Liver (tissue), 8 donors: ENCODE measurements at regions not wholly inside any gene's neighbourhood (a gene's known extent, or its start where the extent isn't known, plus 50 kb on each side); places are given as distances from the start of the nearest gene placed in this dataset.

Source experiments
- DNase-seq: peaks from one replicate; pipeline ENCODE4 v3.0.0-alpha.2; 2017; ENCODE audit warnings: low spot score
- H3K27ac ChIP-seq, 2 donors: one replicate each; pipeline ENCODE4 v1.7.0; 2013; ENCODE audit warnings: inconsistent platforms in 2 of 2, low read length in 2 of 2, control low read depth in 1 of 2, low read depth in 1 of 2, mild to moderate bottlenecking in 1 of 2
- H3K27me3 ChIP-seq, 4 donors: one replicate each; pipeline versions ENCODE4 v1.6.1 to v1.7.0; 2013; ENCODE audit warnings: low read length in 3 of 4, inconsistent platforms in 1 of 4, mild to moderate bottlenecking in 1 of 4, moderate library complexity in 1 of 4; ENCODE audit not compliant: control insufficient read depth in 4 of 4, insufficient read depth in 4 of 4
- H3K36me3 ChIP-seq, 4 donors: one replicate each; pipeline versions ENCODE4 v1.6.1 to v1.7.0; 2013; ENCODE audit warnings: low read length in 3 of 4, mild to moderate bottlenecking in 3 of 4, low read depth in 1 of 4, moderate library complexity in 1 of 4; ENCODE audit not compliant: control insufficient read depth in 4 of 4, insufficient read depth in 3 of 4
- H3K4me1 ChIP-seq, 4 donors: one replicate each; pipeline versions ENCODE4 v1.6.1 to v1.7.0; 2013; ENCODE audit warnings: low read length in 3 of 4, mild to moderate bottlenecking in 3 of 4, moderate library complexity in 1 of 4; ENCODE audit not compliant: control insufficient read depth in 4 of 4, insufficient read depth in 4 of 4
- H3K4me3 ChIP-seq, 3 donors: one replicate each; pipeline versions ENCODE4 v1.6.1 to v1.7.0; 2013; ENCODE audit warnings: low read length in 3 of 3, control low read depth in 1 of 3, low read depth in 1 of 3, mild to moderate bottlenecking in 1 of 3
- H3K9ac ChIP-seq, 2 donors: one replicate each; pipeline ENCODE4 v1.7.0; 2013; ENCODE audit warnings: low read length in 2 of 2, mild to moderate bottlenecking in 2 of 2, moderate library complexity in 2 of 2, control low read depth in 1 of 2, low read depth in 1 of 2
- H3K9me3 ChIP-seq, 4 donors: one replicate each; pipeline versions ENCODE4 v1.6.1 to v1.7.0; 2013; ENCODE audit warnings: low read length in 3 of 4; ENCODE audit not compliant: control insufficient read depth in 4 of 4
- EGR1 ChIP-seq, 2 donors: IDR thresholded peaks; 2 replicates each; pipeline ENCODE4 v1.6.1; 2016 to 2018; ENCODE audit warnings: antibody characterized with exemption in 2 of 2, low read depth in 2 of 2
- FOXA1 ChIP-seq: IDR thresholded peaks from 2 replicates; pipeline ENCODE4 v1.6.1; 2016; ENCODE audit warnings: antibody characterized with exemption
- FOXA2 ChIP-seq: IDR thresholded peaks from 2 replicates; pipeline ENCODE4 v1.6.1; 2016; ENCODE audit warnings: antibody characterized with exemption
- GABPA ChIP-seq, 2 donors: IDR thresholded peaks in 1 of 2; conservative IDR thresholded peaks in 1 of 2; 2 replicates each; pipeline ENCODE4 v1.6.1; 2016; ENCODE audit warnings: antibody characterized with exemption in 2 of 2, mild to moderate bottlenecking in 1 of 2, moderate library complexity in 1 of 2
- HNF4A ChIP-seq, 2 donors: conservative IDR thresholded peaks; 2 replicates each; pipeline ENCODE4 v1.6.1; 2016; ENCODE audit warnings: antibody characterized with exemption in 2 of 2, mild to moderate bottlenecking in 2 of 2
- HNF4G ChIP-seq: IDR thresholded peaks from 2 replicates; pipeline ENCODE4 v1.6.1; 2016; ENCODE audit warnings: antibody characterized with exemption
- JUND ChIP-seq, 2 donors: IDR thresholded peaks; 2 replicates each; pipeline ENCODE4 v1.6.1; 2016; ENCODE audit warnings: antibody characterized with exemption in 2 of 2
- NR2F2 ChIP-seq: IDR thresholded peaks from 2 replicates; pipeline ENCODE4 v1.6.1; 2016; ENCODE audit warnings: antibody characterized with exemption
- RAD21 ChIP-seq, 2 donors: IDR thresholded peaks; 2 replicates each; pipeline ENCODE4 v1.6.1; 2016; ENCODE audit warnings: antibody characterized with exemption in 2 of 2, mild to moderate bottlenecking in 2 of 2
- RXRA ChIP-seq, 2 donors: IDR thresholded peaks; 2 replicates each; pipeline ENCODE4 v1.6.1; 2017 to 2018; ENCODE audit warnings: antibody characterized with exemption in 2 of 2, mild to moderate bottlenecking in 1 of 2
- SP1 ChIP-seq: IDR thresholded peaks from 2 replicates; pipeline ENCODE4 v1.6.1; 2018; ENCODE audit warnings: antibody characterized with exemption, mild to moderate bottlenecking
- TAF1 ChIP-seq: conservative IDR thresholded peaks from 2 replicates; pipeline ENCODE4 v1.6.1; 2016; ENCODE audit warnings: antibody characterized with exemption, mild to moderate bottlenecking
- YY1 ChIP-seq: IDR thresholded peaks from 2 replicates; pipeline ENCODE4 v1.6.1; 2016; ENCODE audit warnings: antibody characterized with exemption, mild to moderate bottlenecking
- WGBS: extraction: QIAGEN DNeasy Blood & Tissue Kit; methylation state at CpG from one replicate; pipeline ENCODE4 v1.1.7; 2013; 5-methylcytosine and 5-hydroxymethylcytosine counted together
- TF ChIP-seq, protein P1 (sequence below): IDR thresholded peaks from 2 replicates; pipeline ENCODE4 v1.6.1; 2016; ENCODE audit warnings: antibody characterized with exemption
- TF ChIP-seq, protein P2 (sequence below): IDR thresholded peaks from 2 replicates; pipeline ENCODE4 v1.6.1; 2016; ENCODE audit warnings: antibody characterized with exemption
- TF ChIP-seq, protein P3 (sequence below): IDR thresholded peaks from 2 replicates; pipeline ENCODE4 v1.6.1; 2016; ENCODE audit warnings: antibody characterized with exemption, mild to moderate bottlenecking
- TF ChIP-seq, protein P4 (sequence below): fragments of 150-350 bp; IDR thresholded peaks from 2 replicates; pipeline ENCODE4 v1.5.1; 2017; ENCODE audit warnings: improper control_type of control experiment, low read depth, low read length; ENCODE audit not compliant: missing input control
- TF ChIP-seq, protein P5 (sequence below): IDR thresholded peaks from 2 replicates; pipeline ENCODE4 v1.6.1; 2016; ENCODE audit warnings: antibody characterized with exemption
- donor health status: healthy.
- donor health status: healthy.
- donor health status: healthy.
- donor health status: healthy.
- donor health status: healthy.

DNA sequence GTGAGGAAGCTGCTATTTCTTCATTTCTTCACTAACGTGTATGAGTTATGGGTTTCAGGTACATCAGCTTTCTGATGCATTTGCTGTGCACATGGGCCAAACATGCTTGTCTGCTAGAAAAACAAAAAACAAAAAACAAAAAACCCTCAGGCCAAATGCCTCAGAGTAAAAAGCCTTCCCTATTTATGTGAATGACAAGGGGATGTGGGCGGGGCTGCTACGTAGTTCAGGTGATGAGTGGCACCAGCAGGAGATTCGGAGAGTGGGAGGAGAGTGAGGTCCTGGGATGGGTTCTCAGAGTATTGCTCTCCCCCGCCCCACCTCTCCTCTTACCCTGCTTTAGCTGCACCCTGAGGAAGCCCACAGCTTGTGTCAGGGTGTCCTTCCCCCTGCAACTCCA is 596.8 kb upstream of the JAG1 start:
- H3K27ac ChIP-seq: no peak overlapping the region
- H3K4me1 ChIP-seq: no peaks in the 10 kb centered on the region
- TF ChIP-seq, protein P1, sequence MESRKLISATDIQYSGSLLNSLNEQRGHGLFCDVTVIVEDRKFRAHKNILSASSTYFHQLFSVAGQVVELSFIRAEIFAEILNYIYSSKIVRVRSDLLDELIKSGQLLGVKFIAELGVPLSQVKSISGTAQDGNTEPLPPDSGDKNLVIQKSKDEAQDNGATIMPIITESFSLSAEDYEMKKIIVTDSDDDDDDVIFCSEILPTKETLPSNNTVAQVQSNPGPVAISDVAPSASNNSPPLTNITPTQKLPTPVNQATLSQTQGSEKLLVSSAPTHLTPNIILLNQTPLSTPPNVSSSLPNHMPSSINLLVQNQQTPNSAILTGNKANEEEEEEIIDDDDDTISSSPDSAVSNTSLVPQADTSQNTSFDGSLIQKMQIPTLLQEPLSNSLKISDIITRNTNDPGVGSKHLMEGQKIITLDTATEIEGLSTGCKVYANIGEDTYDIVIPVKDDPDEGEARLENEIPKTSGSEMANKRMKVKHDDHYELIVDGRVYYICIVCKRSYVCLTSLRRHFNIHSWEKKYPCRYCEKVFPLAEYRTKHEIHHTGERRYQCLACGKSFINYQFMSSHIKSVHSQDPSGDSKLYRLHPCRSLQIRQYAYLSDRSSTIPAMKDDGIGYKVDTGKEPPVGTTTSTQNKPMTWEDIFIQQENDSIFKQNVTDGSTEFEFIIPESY: no peak
- TF ChIP-seq YY1: no peak
- TF ChIP-seq RAD21 (IDR thresholded peaks at IDR 0.05): no peak
- no peak for TF ChIP-seq HNF4G
- TF ChIP-seq, protein P2, sequence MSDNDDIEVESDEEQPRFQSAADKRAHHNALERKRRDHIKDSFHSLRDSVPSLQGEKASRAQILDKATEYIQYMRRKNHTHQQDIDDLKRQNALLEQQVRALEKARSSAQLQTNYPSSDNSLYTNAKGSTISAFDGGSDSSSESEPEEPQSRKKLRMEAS: no peak
- TF ChIP-seq, protein P3, sequence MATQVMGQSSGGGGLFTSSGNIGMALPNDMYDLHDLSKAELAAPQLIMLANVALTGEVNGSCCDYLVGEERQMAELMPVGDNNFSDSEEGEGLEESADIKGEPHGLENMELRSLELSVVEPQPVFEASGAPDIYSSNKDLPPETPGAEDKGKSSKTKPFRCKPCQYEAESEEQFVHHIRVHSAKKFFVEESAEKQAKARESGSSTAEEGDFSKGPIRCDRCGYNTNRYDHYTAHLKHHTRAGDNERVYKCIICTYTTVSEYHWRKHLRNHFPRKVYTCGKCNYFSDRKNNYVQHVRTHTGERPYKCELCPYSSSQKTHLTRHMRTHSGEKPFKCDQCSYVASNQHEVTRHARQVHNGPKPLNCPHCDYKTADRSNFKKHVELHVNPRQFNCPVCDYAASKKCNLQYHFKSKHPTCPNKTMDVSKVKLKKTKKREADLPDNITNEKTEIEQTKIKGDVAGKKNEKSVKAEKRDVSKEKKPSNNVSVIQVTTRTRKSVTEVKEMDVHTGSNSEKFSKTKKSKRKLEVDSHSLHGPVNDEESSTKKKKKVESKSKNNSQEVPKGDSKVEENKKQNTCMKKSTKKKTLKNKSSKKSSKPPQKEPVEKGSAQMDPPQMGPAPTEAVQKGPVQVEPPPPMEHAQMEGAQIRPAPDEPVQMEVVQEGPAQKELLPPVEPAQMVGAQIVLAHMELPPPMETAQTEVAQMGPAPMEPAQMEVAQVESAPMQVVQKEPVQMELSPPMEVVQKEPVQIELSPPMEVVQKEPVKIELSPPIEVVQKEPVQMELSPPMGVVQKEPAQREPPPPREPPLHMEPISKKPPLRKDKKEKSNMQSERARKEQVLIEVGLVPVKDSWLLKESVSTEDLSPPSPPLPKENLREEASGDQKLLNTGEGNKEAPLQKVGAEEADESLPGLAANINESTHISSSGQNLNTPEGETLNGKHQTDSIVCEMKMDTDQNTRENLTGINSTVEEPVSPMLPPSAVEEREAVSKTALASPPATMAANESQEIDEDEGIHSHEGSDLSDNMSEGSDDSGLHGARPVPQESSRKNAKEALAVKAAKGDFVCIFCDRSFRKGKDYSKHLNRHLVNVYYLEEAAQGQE: no peak
- no peak for TF ChIP-seq GABPA (IDR thresholded peaks at IDR 0.05 in 1 of 2, conservative IDR thresholded peaks at IDR 0.05 in 1 of 2)
- TF ChIP-seq EGR1 (IDR thresholded peaks at IDR 0.05; ENCODE audit: low read depth in 2 of 2): no peak
- no peak for TF ChIP-seq JUND (IDR thresholded peaks at IDR 0.05)
- TF ChIP-seq FOXA2: no peak
- TF ChIP-seq, protein P4, sequence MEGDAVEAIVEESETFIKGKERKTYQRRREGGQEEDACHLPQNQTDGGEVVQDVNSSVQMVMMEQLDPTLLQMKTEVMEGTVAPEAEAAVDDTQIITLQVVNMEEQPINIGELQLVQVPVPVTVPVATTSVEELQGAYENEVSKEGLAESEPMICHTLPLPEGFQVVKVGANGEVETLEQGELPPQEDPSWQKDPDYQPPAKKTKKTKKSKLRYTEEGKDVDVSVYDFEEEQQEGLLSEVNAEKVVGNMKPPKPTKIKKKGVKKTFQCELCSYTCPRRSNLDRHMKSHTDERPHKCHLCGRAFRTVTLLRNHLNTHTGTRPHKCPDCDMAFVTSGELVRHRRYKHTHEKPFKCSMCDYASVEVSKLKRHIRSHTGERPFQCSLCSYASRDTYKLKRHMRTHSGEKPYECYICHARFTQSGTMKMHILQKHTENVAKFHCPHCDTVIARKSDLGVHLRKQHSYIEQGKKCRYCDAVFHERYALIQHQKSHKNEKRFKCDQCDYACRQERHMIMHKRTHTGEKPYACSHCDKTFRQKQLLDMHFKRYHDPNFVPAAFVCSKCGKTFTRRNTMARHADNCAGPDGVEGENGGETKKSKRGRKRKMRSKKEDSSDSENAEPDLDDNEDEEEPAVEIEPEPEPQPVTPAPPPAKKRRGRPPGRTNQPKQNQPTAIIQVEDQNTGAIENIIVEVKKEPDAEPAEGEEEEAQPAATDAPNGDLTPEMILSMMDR: no peak
- no peak for TF ChIP-seq SP1
- no peak for TF ChIP-seq TAF1
- no peak for TF ChIP-seq HNF4A (conservative IDR thresholded peaks at IDR 0.05)
- no peak for TF ChIP-seq NR2F2
- TF ChIP-seq, protein P5, sequence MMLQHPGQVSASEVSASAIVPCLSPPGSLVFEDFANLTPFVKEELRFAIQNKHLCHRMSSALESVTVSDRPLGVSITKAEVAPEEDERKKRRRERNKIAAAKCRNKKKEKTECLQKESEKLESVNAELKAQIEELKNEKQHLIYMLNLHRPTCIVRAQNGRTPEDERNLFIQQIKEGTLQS: no peak
- WGBS: 80% methylated on average over 5 of the region's 5 CpGs
- DNase-seq: no peak
- no peaks in the 10 kb centered on the region for H3K9me3 ChIP-seq
- no peaks in the 10 kb centered on the region for H3K36me3 ChIP-seq
- peaks cover 0 to 2% (median 0%) of the 10 kb centered on the region in 4 donors for H3K27me3 ChIP-seq
- H3K9ac ChIP-seq: no peak overlapping the region
- H3K4me3 ChIP-seq: no peak overlapping the region

DNA sequence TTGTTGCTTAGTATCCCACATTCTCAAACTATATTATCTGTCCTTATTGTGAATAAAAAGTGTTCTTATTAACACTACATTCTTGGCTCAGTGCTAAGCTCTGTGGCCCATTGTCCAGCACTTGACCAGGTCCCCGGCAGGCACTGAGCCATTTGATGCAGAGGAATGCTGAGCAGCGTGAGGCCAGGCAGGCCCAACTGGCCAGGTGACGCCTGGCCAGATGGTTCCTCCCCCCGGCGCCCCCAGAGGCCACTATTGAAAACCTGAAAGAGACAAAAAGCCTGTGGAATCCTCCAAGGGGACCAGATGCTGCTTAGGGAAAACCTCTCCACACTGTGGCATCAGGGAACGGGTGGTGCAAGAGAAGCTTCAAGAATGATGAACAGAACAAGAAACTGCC is 597.5 kb upstream of the JAG1 start:
- Histone ChIP-seq H3K36me3 (no peaks in the 10 kb centered on the region), H3K4me3 (no peak overlapping the region), H3K4me1 (no peaks in the 10 kb centered on the region), H3K27me3 (no peaks in the 10 kb centered on the region), H3K9ac (no peak overlapping the region), H3K27ac (no peak overlapping the region), H3K9me3 (no peaks in the 10 kb centered on the region)
- no peak for DNase-seq
- 64% methylated on average over 6 of the region's 6 CpGs for WGBS
- TF ChIP-seq YY1 (no peak), RAD21 (IDR thresholded peaks at IDR 0.05) (no peak), HNF4A (conservative IDR thresholded peaks at IDR 0.05) (no peak), NR2F2 (no peak), SP1 (no peak), FOXA2 (no peak), RXRA (IDR thresholded peaks at IDR 0.05) (no peak), FOXA1 (no peak), GABPA (IDR thresholded peaks at IDR 0.05 in 1 of 2, conservative IDR thresholded peaks at IDR 0.05 in 1 of 2) (no peak)
- TF ChIP-seq, protein P3: no peak
- TF ChIP-seq, protein P2: no peak
- TF ChIP-seq, protein P4: no peak
